GM12875 (cell line): ENCODE measurements at regions not wholly inside any gene's neighbourhood (a gene's known extent, or its start where the extent isn't known, plus 50 kb on each side); places are given as distances from the start of the nearest gene placed in this dataset.
"Not testable (repeated sequence)": the region's sequence is repeated elsewhere in the genome, so short reads cannot be mapped to it uniquely, and the experiment has no call there.

ENCODE experiments used
- H3K4me3 ChIP-seq: one replicate; pipeline ENCODE4 v1.5.1; 2011; ENCODE audit warnings: low read depth, low read length, control low read depth
- TF ChIP-seq, protein P1 (sequence below): IDR thresholded peaks from 2 replicates; pipeline ENCODE4 v1.5.1; 2011; ENCODE audit warnings: low read depth, mild to moderate bottlenecking, control low read depth, inconsistent platforms, low read length, moderate library complexity, borderline replicate concordance; ENCODE audit not compliant: insufficient read depth

DNA sequence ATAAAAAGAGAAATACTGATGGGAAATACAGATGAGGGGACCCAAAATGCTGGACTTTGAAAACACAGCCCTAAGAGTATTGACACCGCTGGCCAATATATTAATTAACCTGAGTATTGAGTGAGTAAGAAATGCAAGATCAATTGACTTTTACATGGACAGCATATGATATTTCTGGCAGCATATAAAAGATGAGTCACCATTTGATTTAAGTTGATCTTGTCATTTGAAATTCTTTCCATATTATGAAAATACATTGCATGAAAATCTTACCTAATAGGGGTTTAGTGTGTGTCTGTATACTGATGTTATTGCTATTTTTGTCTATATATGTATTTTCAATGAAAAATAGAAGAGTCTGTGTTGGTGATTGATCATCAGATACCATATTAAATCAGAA is 619.6 kb downstream of the KCTD12 start:
- TF ChIP-seq, protein P1, sequence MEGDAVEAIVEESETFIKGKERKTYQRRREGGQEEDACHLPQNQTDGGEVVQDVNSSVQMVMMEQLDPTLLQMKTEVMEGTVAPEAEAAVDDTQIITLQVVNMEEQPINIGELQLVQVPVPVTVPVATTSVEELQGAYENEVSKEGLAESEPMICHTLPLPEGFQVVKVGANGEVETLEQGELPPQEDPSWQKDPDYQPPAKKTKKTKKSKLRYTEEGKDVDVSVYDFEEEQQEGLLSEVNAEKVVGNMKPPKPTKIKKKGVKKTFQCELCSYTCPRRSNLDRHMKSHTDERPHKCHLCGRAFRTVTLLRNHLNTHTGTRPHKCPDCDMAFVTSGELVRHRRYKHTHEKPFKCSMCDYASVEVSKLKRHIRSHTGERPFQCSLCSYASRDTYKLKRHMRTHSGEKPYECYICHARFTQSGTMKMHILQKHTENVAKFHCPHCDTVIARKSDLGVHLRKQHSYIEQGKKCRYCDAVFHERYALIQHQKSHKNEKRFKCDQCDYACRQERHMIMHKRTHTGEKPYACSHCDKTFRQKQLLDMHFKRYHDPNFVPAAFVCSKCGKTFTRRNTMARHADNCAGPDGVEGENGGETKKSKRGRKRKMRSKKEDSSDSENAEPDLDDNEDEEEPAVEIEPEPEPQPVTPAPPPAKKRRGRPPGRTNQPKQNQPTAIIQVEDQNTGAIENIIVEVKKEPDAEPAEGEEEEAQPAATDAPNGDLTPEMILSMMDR, result no peak
- no peak overlapping the region for H3K4me3 ChIP-seq

DNA sequence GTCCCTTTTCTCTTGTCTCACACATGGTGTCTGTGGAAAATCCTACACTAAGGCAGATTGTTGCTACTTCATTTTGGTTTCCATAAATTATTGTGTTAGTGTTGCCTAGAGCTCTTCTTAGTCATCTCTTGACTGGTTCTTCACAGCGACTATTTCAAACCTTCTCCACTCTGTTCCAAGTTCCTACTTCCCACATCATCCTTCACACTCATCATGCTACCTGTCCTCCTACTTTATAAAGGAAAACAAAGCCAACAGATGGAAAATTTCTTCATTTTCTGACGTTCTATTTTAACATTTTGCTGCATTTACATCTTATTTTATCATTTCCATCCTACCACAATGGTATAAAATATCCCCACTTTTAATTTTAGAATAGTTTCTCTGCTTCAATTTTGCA is 614.1 kb downstream of the LMO7 start:
- no peak overlapping the region for H3K4me3 ChIP-seq
- TF ChIP-seq, protein P1, result no peak

DNA sequence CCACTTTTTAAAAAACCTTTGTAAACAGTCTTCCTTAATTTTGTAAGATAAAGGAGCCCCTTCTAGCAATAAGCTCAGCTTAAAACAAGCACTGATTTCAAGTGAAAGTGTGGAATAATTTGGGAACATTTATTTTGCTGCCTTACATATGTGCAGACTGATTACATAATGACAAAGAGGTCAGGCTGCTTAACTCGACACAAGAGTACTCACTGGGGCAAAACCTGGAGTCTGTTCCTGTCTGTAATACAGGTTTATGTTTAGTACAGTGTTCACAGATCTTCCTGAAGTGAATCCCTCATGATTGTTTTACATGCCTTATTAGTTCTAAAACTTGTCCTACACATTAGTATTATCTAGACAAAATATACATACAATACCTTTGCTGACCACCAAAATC is 609.8 kb downstream of the LMO7 start:
- no peak overlapping the region for H3K4me3 ChIP-seq
- TF ChIP-seq, protein P1, result no peak

DNA sequence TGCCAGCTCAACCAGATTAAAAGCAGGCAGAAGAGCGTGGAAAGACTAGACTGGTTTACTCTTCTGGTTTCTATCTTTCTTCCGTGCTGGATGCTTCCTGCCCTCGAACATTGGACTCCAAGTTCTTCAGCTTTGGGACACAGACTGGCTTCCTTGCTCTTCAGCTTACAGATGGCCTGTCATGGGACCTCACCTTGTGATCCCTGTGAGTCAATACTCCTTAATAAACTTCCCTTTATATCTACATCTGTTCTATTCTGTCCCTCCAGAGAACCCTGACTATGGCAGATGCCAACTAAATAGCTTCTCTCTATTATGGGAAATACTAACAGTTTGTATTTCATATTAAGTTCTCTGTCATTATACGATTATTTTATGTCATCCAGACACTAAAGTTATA is 609.1 kb downstream of the LMO7 start:
- TF ChIP-seq, protein P1, result no peak
- no peak overlapping the region for H3K4me3 ChIP-seq

DNA sequence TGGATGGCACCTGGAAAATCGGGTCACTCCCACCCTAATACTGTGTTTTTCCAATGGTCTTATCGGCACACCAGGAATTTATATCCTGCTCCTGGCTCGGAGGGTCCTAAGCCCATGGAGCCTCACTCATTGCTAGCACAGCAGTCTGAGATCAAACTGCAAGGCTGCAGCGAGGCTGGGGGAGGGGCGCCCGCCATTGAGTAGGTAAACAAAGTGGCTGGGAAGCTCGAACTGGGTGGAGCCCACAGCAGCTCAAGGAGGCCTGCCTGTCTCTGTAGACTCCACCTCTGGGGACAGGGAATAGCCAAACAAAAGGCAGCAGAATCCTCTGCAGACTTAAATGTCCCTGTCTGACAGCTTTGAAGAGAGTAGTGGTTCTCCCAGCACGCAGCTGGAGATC is 607.0 kb downstream of the LMO7 start:
- not testable (repeated sequence) for H3K4me3 ChIP-seq

DNA sequence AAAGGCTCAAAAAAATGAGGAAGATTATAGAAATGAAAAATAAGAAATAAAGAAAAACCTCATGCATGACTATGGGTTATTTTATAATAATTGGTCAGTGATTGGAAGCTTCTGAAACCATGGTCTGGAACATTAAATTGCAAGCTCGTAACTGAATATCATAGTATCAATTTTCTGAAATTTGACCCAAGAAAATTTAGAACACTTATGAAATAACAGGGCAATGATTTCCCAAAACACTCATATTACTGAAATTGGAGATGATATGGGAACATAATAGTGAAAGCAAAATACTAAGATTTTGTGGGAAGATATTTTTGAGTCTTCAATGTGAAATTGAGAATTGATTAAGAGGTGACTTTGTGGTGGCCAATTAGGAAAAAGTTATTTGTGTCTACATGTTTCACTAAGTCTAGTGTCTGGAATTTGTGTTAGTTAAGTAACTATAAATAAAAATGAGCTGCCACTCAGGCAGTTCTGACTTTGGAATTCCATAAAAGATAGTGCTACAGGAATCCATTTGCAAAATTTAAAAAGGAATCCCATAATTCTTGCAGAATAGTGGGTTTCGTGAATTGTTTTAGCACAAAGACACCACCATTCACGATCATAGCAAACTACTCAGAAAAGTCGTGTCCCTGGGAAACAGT is 603.0 kb downstream of the LMO7 start:
- no peak overlapping the region for H3K4me3 ChIP-seq
- TF ChIP-seq, protein P1, result no peak

DNA sequence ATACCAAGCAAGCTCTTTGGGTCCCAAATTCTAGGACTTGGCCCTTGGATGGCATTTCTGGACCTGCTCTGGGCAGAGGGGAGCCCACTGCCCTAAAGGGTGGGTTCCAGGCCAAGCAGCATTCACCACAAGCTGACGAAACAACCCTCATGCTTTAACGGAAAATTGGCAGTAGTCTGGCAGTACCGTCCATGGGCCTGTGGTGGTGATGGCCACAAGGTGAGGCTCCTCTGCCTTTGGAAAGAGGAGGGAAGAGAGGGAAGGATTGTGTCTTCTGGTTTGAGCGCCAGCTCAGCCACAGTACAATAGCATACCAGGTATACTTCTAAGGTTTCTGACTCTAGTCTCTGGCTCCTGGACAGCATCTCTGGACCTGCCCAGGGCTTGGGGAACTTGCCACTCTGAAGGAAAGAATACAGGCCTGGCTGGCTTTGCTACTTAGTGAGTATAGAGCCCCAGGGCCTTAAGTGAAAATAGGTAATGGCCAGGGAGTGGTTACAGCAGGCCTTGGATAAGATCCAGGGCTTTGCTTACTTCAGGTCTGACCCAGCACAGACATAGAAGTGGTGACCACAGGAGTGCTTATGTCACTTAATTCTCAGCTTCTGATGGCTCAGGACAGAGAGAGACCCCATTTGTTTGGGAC is 595.5 kb downstream of the LMO7 start:
- TF ChIP-seq, protein P1, result no peak
- H3K4me3 ChIP-seq, result no peak overlapping the region
